Heart left ventricle (tissue), 13 donors: ENCODE measurements at regions not wholly inside any gene's neighbourhood (a gene's known extent, or its start where the extent isn't known, plus 50 kb on each side); places are given as distances from the start of the nearest gene placed in this dataset.

ENCODE experiments used
- CTCF ChIP-seq, 12 donors: fragments of 200-600 bp; sonication (generic) in 4 of 12; IDR thresholded peaks; one replicate each; pipeline versions ENCODE4 v1.5.0 to v1.8.0; 2018 to 2022; ENCODE audit warnings: antibody characterized with exemption in 12 of 12, mild to moderate bottlenecking in 5 of 12
- POLR2A ChIP-seq, 2 donors: fragments of 450-650 bp; IDR thresholded peaks; one replicate each; pipeline ENCODE4 v1.6.1; 2017; ENCODE audit warnings: antibody characterized with exemption in 2 of 2, mild to moderate bottlenecking in 2 of 2, moderate library complexity in 2 of 2
- donor health status: ischemic (EF 13 %, LVEDD 7.1; RV severe dilation, severe dysfunction).
- donor health status: DM: no; HTN: yes; CAD: no.
- donor health status: DM: no; HTN: no; CAD: no.
- donor health status: ischemic (EF 25% LVEDD 6.9; RV normal size, moderate dysfunction).
- donor health status: ischemic (EF 25% LVEDD 5.7; RV mildly dilated, moderate dysfunction).
- donor health status: ischemic (EF 35%, LVEDD 5.7; RV mildly dilated, moderate dysfunction).
- donor health status: nonischemic (EF 11% LVEDD 7.7; RV severe dilation, severe dysfunction).
- donor health status: DM: yes; HTN: yes; CAD: no.
- donor health status: PGD.
- donor health status: ischemic (EF 29% LVEDD 5.4; RV normal size, mild dysfunction).
- donor health status: nonischemic (EF 23%, LVEDD 6.1; RV moderate dilation, normal function).

GRCh38 chr12:53872367-53872766 lies 66.3 kb upstream of the HOXC13 start:
- no peak for TF ChIP-seq CTCF (IDR thresholded peaks at IDR 0.05)
- no peak for TF ChIP-seq POLR2A (IDR thresholded peaks at IDR 0.05)
